HEK293 (cell line): ENCODE measurements at regions not wholly inside any gene's neighbourhood (a gene's known extent, or its start where the extent isn't known, plus 50 kb on each side); places are given as distances from the start of the nearest gene placed in this dataset.
A peak's percentile ranks its signal among the peaks of the same experiment; 100 is the strongest.

ENCODE experiments used
- AEBP2 ChIP-seq: fragments of 450-650 bp; formaldehyde crosslinking; IDR thresholded peaks from 2 replicates; pipeline ENCODE4 v1.5.1; 2016; ENCODE audit warnings: missing biosample characterization, missing genetic modification characterization, borderline replicate concordance
- ZBTB1 ChIP-seq: fragments of 450-650 bp; formaldehyde crosslinking; IDR thresholded peaks from 2 replicates; pipeline ENCODE4 v1.5.1; 2016; ENCODE audit warnings: missing biosample characterization, missing genetic modification characterization
- ZBTB17 ChIP-seq: fragments of 450-650 bp; formaldehyde crosslinking; IDR thresholded peaks from 2 replicates; pipeline ENCODE4 v1.5.1; 2016; ENCODE audit warnings: missing biosample characterization, missing genetic modification characterization
- ZBTB21 ChIP-seq: fragments of 450-650 bp; formaldehyde crosslinking; IDR thresholded peaks from 2 replicates; pipeline ENCODE4 v1.5.1; 2017; ENCODE audit warnings: missing biosample characterization, missing genetic modification characterization
- ZBTB44 ChIP-seq: fragments of 450-650 bp; IDR thresholded peaks from 2 replicates; pipeline ENCODE4 v1.5.1; 2018; ENCODE audit warnings: missing biosample characterization, mild to moderate bottlenecking, missing genetic modification characterization
- ZBTB49 ChIP-seq: fragments of 450-650 bp; formaldehyde crosslinking; IDR thresholded peaks from 2 replicates; pipeline ENCODE4 v1.5.1; 2016; ENCODE audit warnings: missing biosample characterization, missing genetic modification characterization, low read depth
- ZFP41 ChIP-seq: fragments of 450-650 bp; formaldehyde crosslinking; IDR thresholded peaks from 2 replicates; pipeline ENCODE4 v1.5.1; 2016; ENCODE audit warnings: missing biosample characterization, missing genetic modification characterization, borderline replicate concordance
- ZNF114 ChIP-seq: fragments of 450-650 bp; formaldehyde crosslinking; IDR thresholded peaks from 2 replicates; pipeline ENCODE4 v1.5.0; 2017; ENCODE audit warnings: missing biosample characterization, missing genetic modification characterization
- ZNF140 ChIP-seq: fragments of 450-650 bp; formaldehyde crosslinking; IDR thresholded peaks from 2 replicates; pipeline ENCODE4 v1.5.1; 2016; ENCODE audit warnings: missing biosample characterization, missing genetic modification characterization
- ZNF18 ChIP-seq: fragments of 450-650 bp; formaldehyde crosslinking; IDR thresholded peaks from 2 replicates; pipeline ENCODE4 v1.5.1; 2016; ENCODE audit warnings: missing biosample characterization, missing genetic modification characterization
- ZNF19 ChIP-seq: fragments of 450-650 bp; formaldehyde crosslinking; IDR thresholded peaks from 2 replicates; pipeline ENCODE4; 2016; ENCODE audit warnings: missing biosample characterization, missing genetic modification characterization, low read depth
- ZNF202 ChIP-seq: fragments of 450-650 bp; formaldehyde crosslinking; IDR thresholded peaks from 2 replicates; pipeline ENCODE4 v1.5.1; 2016; ENCODE audit warnings: missing biosample characterization, missing genetic modification characterization, borderline replicate concordance
- ZNF223 ChIP-seq: fragments of 450-650 bp; formaldehyde crosslinking; IDR thresholded peaks from 2 replicates; pipeline ENCODE4 v1.5.1; 2016; ENCODE audit warnings: missing biosample characterization, missing genetic modification characterization
- ZNF239 ChIP-seq: fragments of 450-650 bp; formaldehyde crosslinking; IDR thresholded peaks from 2 replicates; pipeline ENCODE4 v1.5.1; 2016; ENCODE audit warnings: missing biosample characterization, missing genetic modification characterization
- ZNF266 ChIP-seq: fragments of 450-650 bp; formaldehyde crosslinking; IDR thresholded peaks from 2 replicates; pipeline ENCODE4 v1.5.1; 2016; ENCODE audit warnings: missing biosample characterization, missing genetic modification characterization, low read depth
- ZNF449 ChIP-seq: fragments of 450-650 bp; formaldehyde crosslinking; IDR thresholded peaks from 2 replicates; pipeline ENCODE4 v1.5.1; 2017; ENCODE audit warnings: missing biosample characterization, mild to moderate bottlenecking, missing genetic modification characterization, moderate library complexity
- ZNF513 ChIP-seq: fragments of 450-650 bp; IDR thresholded peaks from 2 replicates; pipeline ENCODE4 v1.5.1; 2018; ENCODE audit warnings: missing biosample characterization, missing genetic modification characterization
- ZNF530 ChIP-seq: fragments of 450-650 bp; formaldehyde crosslinking; IDR thresholded peaks from 2 replicates; pipeline ENCODE4 v1.5.1; 2016; ENCODE audit warnings: low read depth, missing biosample characterization, missing genetic modification characterization
- ZNF558 ChIP-seq: fragments of 450-650 bp; formaldehyde crosslinking; IDR thresholded peaks from 2 replicates; pipeline ENCODE4 v1.5.1; 2016; ENCODE audit warnings: missing biosample characterization, missing genetic modification characterization
- ZNF560 ChIP-seq: fragments of 450-650 bp; formaldehyde crosslinking; IDR thresholded peaks from 2 replicates; pipeline ENCODE4 v1.5.1; 2017; ENCODE audit warnings: missing biosample characterization, missing genetic modification characterization, borderline replicate concordance
- ZNF623 ChIP-seq: fragments of 450-650 bp; formaldehyde crosslinking; IDR thresholded peaks from 2 replicates; pipeline ENCODE4 v1.5.1; 2016; ENCODE audit warnings: missing biosample characterization, missing genetic modification characterization
- ZNF660 ChIP-seq: fragments of 450-650 bp; IDR thresholded peaks from 2 replicates; pipeline ENCODE4 v1.5.1; 2018; ENCODE audit warnings: missing biosample characterization, mild to moderate bottlenecking, missing genetic modification characterization
- ZNF664 ChIP-seq: fragments of 450-650 bp; formaldehyde crosslinking; IDR thresholded peaks from 2 replicates; pipeline ENCODE4 v1.5.1; 2016; ENCODE audit warnings: missing biosample characterization, missing genetic modification characterization
- ZNF707 ChIP-seq: fragments of 450-650 bp; formaldehyde crosslinking; IDR thresholded peaks from 2 replicates; pipeline ENCODE4 v1.5.1; 2016; ENCODE audit warnings: missing biosample characterization, missing genetic modification characterization
- ZNF777 ChIP-seq: fragments of 450-650 bp; formaldehyde crosslinking; IDR thresholded peaks from 2 replicates; pipeline ENCODE4 v1.5.1; 2017; ENCODE audit warnings: missing biosample characterization, missing genetic modification characterization, borderline replicate concordance
- ZNF837 ChIP-seq: fragments of 450-650 bp; formaldehyde crosslinking; IDR thresholded peaks from 2 replicates; pipeline ENCODE4 v1.5.1; 2016; ENCODE audit warnings: missing biosample characterization, missing genetic modification characterization
- ZSCAN5A ChIP-seq: fragments of 450-650 bp; formaldehyde crosslinking; IDR thresholded peaks from 2 replicates; pipeline ENCODE4 v1.5.1; 2016; ENCODE audit warnings: missing biosample characterization, missing genetic modification characterization
- TF ChIP-seq, protein P1 (sequence below): fragments of 450-650 bp; formaldehyde crosslinking; IDR thresholded peaks from 2 replicates; pipeline ENCODE4 v1.5.1; 2016; ENCODE audit warnings: missing biosample characterization, missing genetic modification characterization

DNA sequence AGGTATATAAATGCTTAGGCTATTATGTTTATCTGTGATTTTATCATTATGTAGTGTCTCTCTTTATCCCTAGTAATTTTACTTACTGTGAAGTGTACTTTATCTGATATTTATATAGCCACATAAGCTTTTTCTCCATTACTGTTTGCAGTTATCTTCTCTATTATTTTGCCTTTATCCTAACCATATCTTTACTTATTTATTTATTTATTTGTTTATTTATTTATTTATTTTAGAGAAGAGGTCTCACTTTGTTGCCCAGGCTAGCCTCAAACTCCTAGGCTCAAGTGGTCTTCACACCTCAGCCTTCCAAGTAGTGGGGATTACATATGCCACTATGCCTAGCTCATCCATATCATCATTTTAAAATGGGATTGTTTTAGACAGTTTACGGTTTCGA, 331.8 kb downstream of the C7orf25 start (continued):
- TF ChIP-seq ZNF707 (tag by site-specific recombination), result no peak
- TF ChIP-seq ZNF664 (tag by site-specific recombination), result no peak
- no peak for TF ChIP-seq ZBTB44
- peak; percentile 74 for TF ChIP-seq ZNF140
- TF ChIP-seq ZBTB49, result no peak
- no peak for TF ChIP-seq ZNF239 (tag by site-specific recombination)
- no peak for TF ChIP-seq ZNF114 (tag by site-specific recombination)
- TF ChIP-seq ZNF777 (tag by site-specific recombination), result no peak
- TF ChIP-seq ZBTB21, result no peak
- no peak for TF ChIP-seq ZNF19 (tag by site-specific recombination)
- TF ChIP-seq ZBTB1 (tag by site-specific recombination), result no peak
- TF ChIP-seq ZNF558 (tag by site-specific recombination), result 0 out of 2 replicates have a peak, but pooled peaks have one; percentile 63
- TF ChIP-seq ZNF837 (tag by site-specific recombination), result no peak
- no peak for TF ChIP-seq ZBTB17 (tag by site-specific recombination)
- TF ChIP-seq AEBP2 (tag by site-specific recombination), result 0 out of 2 replicates have a peak, but pooled peaks have one; percentile 8
- no peak for TF ChIP-seq ZNF513 (tag by site-specific recombination)
- TF ChIP-seq, protein P1, sequence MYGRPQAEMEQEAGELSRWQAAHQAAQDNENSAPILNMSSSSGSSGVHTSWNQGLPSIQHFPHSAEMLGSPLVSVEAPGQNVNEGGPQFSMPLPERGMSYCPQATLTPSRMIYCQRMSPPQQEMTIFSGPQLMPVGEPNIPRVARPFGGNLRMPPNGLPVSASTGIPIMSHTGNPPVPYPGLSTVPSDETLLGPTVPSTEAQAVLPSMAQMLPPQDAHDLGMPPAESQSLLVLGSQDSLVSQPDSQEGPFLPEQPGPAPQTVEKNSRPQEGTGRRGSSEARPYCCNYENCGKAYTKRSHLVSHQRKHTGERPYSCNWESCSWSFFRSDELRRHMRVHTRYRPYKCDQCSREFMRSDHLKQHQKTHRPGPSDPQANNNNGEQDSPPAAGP (tag by site-specific recombination), result no peak
- no peak for TF ChIP-seq ZFP41 (tag by site-specific recombination)
- peak; percentile 87 for TF ChIP-seq ZNF266 (tag by site-specific recombination)
- peak; percentile 51; the same call in 1 of the 2 replicates for TF ChIP-seq ZNF623
- no peak; the same call in 1 of the 2 replicates for TF ChIP-seq ZNF223 (tag by site-specific recombination)
- TF ChIP-seq ZNF18 (tag by site-specific recombination), result no peak
- TF ChIP-seq ZNF202 (tag by site-specific recombination), result peak; percentile 74; the same call in 1 of the 2 replicates
- no peak for TF ChIP-seq ZNF449 (tag by site-specific recombination)
- TF ChIP-seq ZNF660 (tag by site-specific recombination), result no peak
- peak; percentile 52; the same call in 1 of the 2 replicates for TF ChIP-seq ZNF560 (tag by site-specific recombination)
- 0 out of 2 replicates have a peak, but pooled peaks have one; percentile 49 for TF ChIP-seq ZNF530 (tag by site-specific recombination)
- TF ChIP-seq ZSCAN5A, result no peak
